T-helper 2 cell treated with Interferon-gamma antibody and Interleukin-4, amounts not matched to agents 5 μg/mL and 100 μg/mL, for 36 hours (primary cell): ENCODE measurements at regions not wholly inside any gene's neighbourhood (a gene's known extent, or its start where the extent isn't known, plus 50 kb on each side); places are given as distances from the start of the nearest gene placed in this dataset.

Source experiments
- DNase-seq: peaks from one replicate; pipeline ENCODE4 v3.0.0; 2021; ENCODE audit warnings: low spot score
- H3K27ac Mint-ChIP-seq: one replicate; pipeline ENCODE4 v1.8.0; 2021; ENCODE audit warnings: mild to moderate bottlenecking, mixed read lengths
- H3K27me3 Mint-ChIP-seq: one replicate; pipeline ENCODE4 v1.8.0; 2021; ENCODE audit warnings: low read depth, mixed read lengths
- H3K36me3 Mint-ChIP-seq: one replicate; pipeline ENCODE4 v1.8.0; 2021; ENCODE audit warnings: low read depth, mixed read lengths
- H3K4me1 Mint-ChIP-seq: one replicate; pipeline ENCODE4 v1.8.0; 2021; ENCODE audit warnings: low read depth, mixed read lengths
- H3K4me3 Mint-ChIP-seq: one replicate; pipeline ENCODE4 v1.8.0; 2022; ENCODE audit warnings: mild to moderate bottlenecking, moderate library complexity, mixed read lengths
- H3K9me3 Mint-ChIP-seq: one replicate; pipeline ENCODE4 v1.8.0; 2021; ENCODE audit warnings: mixed read lengths

DNA sequence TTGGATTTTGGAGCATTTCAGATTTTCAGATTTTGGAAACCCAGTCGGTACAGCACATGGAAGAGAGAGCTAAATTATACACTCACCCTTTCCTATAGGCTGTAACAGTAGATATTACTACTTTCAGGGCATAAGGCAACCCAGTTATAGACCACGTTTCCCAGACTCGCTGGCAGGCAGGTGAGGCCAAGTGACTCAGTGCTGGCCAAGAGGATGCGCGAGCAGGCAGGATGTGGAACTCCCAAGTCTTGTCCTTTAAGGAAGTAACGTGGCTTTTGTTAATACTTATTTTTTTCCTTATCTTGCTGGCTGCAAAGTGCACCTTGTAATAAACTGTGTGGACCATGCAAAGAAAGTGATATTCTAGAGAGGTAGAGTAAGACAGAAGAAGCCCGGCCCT lies 1160.1 kb downstream of the GATA3 start:
- Mint-ChIP-seq H3K27ac (no peak overlapping the region), H3K36me3 (no peaks in the 10 kb centered on the region), H3K4me1 (peaks cover 7% of the 10 kb centered on the region), H3K9me3 (no peaks in the 10 kb centered on the region), H3K4me3 (no peak overlapping the region), H3K27me3 (no peaks in the 10 kb centered on the region)
- no peak for DNase-seq

DNA sequence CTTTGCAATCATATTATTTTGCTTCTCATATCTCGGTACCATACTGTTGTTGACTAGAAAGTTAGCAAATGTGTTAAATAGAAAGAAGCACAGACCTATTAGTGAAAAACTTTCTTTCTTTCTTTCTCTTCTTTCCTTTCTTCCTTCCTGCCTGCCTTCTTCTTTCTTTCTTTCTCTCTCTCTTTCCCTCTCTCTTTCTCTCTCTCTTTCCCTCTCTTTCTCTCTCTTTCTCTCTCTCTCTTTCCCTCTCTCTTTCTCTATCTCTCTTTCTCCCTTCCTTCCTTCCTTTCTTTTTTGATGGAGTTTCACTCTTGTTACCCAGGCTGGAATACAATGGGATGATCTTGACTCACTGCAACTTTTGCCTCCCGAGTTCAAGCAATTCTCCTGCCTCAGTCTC lies 1160.6 kb downstream of the GATA3 start:
- H3K4me3 Mint-ChIP-seq = no peak overlapping the region
- peaks cover 7% of the 10 kb centered on the region for H3K4me1 Mint-ChIP-seq
- H3K27me3 Mint-ChIP-seq = no peaks in the 10 kb centered on the region
- no peak for DNase-seq
- H3K27ac Mint-ChIP-seq = no peak overlapping the region
- H3K36me3 Mint-ChIP-seq = no peaks in the 10 kb centered on the region
- no peaks in the 10 kb centered on the region for H3K9me3 Mint-ChIP-seq

DNA sequence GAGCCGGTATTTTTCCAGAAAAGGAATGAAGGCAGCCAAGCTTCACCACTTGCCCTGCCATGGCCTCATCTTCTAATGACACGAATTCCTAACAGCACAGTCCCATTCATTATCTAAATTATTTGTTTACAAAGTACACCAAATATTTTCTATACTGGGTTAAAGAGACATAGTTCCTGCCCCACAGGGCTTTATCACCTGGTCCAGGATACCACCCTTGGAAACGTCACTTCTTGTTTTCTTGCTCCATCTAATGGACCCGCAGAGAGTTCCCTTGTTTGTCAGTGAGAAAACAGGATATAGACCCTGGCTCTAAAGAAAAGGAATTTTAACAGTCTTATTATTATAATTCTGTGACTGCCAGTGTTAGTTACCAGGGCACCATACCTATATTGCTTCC lies 1165.4 kb downstream of the GATA3 start:
- Mint-ChIP-seq H3K27me3 (peaks cover 1% of the 10 kb centered on the region), H3K27ac (no peak overlapping the region), H3K4me3 (no peak overlapping the region), H3K4me1 (peaks cover 5% of the 10 kb centered on the region), H3K36me3 (no peaks in the 10 kb centered on the region), H3K9me3 (no peaks in the 10 kb centered on the region)
- no peak for DNase-seq

DNA sequence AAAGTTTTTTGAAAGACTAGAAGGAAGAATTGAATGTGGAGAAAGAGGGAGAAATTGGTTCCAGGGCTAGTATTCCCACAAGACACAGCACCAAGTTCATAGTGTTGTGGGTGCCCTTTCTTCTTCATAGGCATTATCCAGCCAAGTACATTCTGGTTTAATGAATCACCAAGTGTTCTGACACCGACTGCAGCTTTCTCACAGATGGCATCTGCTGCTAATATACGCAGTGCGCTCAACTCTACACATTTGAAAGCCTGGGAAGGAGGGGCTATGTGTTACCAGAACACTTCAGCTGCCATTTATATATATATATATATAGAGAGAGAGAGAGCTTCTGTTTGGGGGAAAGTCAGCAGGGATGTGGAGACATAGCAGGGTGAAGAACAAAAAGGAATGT lies 1168.4 kb downstream of the GATA3 start:
- DNase-seq = no peak
- H3K27me3 Mint-ChIP-seq = peaks cover 1% of the 10 kb centered on the region
- H3K36me3 Mint-ChIP-seq = no peaks in the 10 kb centered on the region
- no peaks in the 10 kb centered on the region for H3K9me3 Mint-ChIP-seq
- peaks cover 5% of the 10 kb centered on the region for H3K4me1 Mint-ChIP-seq
- no peak overlapping the region for H3K27ac Mint-ChIP-seq
- no peak overlapping the region for H3K4me3 Mint-ChIP-seq

DNA sequence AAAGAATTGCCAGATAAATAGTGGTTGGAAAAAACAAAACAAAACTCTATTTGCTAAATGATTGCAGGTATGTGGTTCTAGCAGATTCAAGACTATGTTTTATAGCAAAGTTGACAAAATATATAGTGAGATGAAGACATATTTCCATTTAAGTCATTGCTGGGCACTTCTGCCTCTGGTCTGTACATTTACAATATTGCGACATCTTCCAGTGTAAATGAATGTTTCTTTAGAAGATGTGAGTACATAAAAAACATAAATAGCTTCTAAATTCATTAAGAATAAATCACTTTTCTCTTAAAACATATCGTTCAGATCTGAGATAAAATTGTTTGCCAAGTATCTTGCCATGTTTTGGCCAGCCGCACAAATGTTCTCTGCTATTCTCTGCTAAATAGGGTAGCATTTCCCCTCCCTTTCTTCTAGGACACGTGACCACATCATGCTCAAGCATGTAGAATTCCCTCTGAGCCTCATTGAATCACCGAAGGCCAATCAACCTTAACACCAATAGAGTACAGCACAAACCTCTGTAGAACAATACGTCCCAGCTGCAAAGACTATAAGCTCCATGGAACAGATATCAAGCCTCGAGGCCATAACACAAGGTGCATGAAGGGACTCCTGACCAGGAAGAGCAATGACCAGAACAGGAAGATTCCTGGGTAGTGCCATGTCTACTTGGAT lies 1173.3 kb downstream of the GATA3 start:
- Mint-ChIP-seq H3K9me3 (no peaks in the 10 kb centered on the region), H3K36me3 (no peaks in the 10 kb centered on the region), H3K27ac (no peak overlapping the region), H3K27me3 (peaks cover 3% of the 10 kb centered on the region), H3K4me1 (peaks cover 19% of the 10 kb centered on the region), H3K4me3 (no peak overlapping the region)
- DNase-seq = no peak

DNA sequence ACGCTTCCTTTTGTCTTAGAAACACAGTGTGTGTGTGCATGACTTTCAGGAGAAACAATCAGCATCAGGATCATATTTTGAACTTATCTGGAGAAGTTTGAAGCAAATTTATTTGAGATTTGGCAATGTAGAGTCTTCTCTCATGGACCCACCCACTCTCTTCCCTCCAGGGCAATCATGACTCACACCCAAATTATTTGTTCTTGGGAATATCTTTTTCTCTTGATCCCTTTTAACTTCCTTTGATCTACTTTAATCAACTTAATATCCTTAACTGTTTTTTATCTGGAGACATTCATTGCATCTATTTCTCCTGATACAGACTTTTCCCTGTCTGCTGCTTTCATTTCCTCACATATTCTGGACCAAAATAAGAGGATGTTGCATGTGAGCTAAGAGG lies 1174.3 kb downstream of the GATA3 start:
- Mint-ChIP-seq H3K4me3 (no peak overlapping the region), H3K27ac (no peak overlapping the region), H3K27me3 (peaks cover 3% of the 10 kb centered on the region), H3K9me3 (no peaks in the 10 kb centered on the region), H3K4me1 (peaks cover 19% of the 10 kb centered on the region), H3K36me3 (no peaks in the 10 kb centered on the region)
- DNase-seq = no peak

DNA sequence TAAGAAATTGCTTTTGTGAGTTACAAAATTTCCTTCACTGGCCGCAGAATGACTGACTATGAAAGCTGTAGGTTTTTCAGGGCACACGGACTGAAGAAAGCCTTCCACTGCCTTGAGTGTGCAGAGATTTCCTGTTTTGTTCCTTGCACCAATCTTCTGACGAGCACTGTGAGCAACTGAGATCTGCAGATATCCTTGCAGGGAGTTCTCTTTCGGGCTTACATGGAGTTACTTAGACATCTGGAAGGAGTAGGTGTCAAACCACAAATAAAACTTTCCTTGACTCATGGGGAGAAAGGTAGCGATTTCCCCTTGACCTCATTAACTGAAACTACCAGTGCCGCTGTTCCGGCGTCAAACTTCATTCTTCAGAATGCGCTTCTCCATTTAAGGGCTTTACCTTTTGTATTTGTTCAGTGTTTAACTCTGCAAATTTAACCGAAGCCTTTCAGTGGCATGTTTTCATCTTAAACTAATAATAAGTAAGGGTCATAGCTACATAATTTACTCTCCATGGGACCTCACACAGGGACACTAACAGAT lies 1175.3 kb downstream of the GATA3 start:
- Mint-ChIP-seq H3K36me3 (no peaks in the 10 kb centered on the region), H3K27ac (no peak overlapping the region), H3K9me3 (no peaks in the 10 kb centered on the region), H3K27me3 (peaks cover 5% of the 10 kb centered on the region), H3K4me3 (peak overlapping the region; percentile 61), H3K4me1 (peaks cover 19% of the 10 kb centered on the region)
- DNase-seq = peak; percentile 52

DNA sequence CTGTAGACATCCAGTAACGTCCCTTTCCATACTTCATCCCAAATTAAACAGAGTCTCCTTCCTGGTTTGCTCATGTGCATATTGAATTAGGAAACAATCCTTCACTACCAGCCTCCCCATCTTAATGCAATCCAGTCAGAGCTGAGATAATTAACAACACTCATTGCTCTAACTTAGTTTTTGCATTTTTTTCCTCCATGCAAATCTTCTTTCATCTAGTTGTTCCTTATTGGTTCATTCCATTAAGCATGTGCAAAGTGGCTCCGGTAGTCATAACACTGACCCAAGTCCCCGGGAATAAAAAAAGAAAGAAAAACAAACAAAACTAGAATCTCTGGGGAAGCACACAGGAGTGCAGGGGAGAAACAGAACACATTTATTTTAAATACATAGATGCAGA lies 1176.1 kb downstream of the GATA3 start:
- H3K36me3 Mint-ChIP-seq = no peaks in the 10 kb centered on the region
- peaks cover 19% of the 10 kb centered on the region for H3K4me1 Mint-ChIP-seq
- H3K27me3 Mint-ChIP-seq = peaks cover 9% of the 10 kb centered on the region
- no peaks in the 10 kb centered on the region for H3K9me3 Mint-ChIP-seq
- no peak overlapping the region for H3K4me3 Mint-ChIP-seq
- no peak overlapping the region for H3K27ac Mint-ChIP-seq
- DNase-seq = no peak

DNA sequence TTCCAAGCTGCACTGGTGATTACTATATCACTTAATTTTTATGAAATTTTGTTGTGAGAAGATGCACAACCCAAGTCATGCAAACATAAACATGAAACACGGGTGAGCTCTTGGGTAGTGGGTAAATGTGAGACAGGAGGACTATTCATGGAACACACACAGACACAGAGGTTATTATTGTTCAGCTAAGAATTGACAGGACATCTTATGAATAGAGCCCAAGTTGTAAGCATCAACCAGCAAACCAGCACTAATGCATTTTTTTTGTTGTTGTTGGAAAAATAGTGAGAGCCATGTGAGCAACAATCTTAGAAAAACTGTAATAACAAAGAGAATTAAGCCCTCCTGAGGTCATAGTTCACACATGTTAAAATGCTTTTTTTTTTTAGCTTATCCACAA lies 1179.7 kb downstream of the GATA3 start:
- no peaks in the 10 kb centered on the region for H3K9me3 Mint-ChIP-seq
- no peaks in the 10 kb centered on the region for H3K36me3 Mint-ChIP-seq
- peaks cover 14% of the 10 kb centered on the region for H3K27me3 Mint-ChIP-seq
- no peak for DNase-seq
- H3K4me3 Mint-ChIP-seq = no peak overlapping the region
- H3K4me1 Mint-ChIP-seq = peaks cover 17% of the 10 kb centered on the region
- no peak overlapping the region for H3K27ac Mint-ChIP-seq

DNA sequence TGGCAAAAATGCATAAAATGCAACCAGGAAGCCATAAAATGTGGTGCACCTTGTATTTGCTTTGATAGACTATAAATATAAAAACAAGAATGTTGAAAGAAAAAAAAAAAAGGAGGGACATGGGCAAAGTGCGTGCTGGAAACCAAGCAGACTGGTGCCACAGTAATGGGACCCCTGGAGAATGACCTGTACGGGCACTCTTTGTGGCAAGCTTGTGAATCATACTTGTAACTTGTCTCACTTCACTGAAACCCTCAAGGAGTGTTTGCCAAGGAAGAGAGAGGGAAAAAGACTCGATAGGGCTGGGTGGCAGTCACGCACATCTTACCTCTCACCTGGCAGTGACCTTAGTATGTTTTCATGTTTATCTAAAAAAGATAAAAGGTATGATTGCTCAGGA lies 1183.6 kb downstream of the GATA3 start:
- Mint-ChIP-seq H3K27me3 (peaks cover 12% of the 10 kb centered on the region), H3K9me3 (no peaks in the 10 kb centered on the region), H3K4me3 (no peak overlapping the region), H3K36me3 (no peaks in the 10 kb centered on the region), H3K4me1 (no peaks in the 10 kb centered on the region), H3K27ac (no peak overlapping the region)
- no peak for DNase-seq

DNA sequence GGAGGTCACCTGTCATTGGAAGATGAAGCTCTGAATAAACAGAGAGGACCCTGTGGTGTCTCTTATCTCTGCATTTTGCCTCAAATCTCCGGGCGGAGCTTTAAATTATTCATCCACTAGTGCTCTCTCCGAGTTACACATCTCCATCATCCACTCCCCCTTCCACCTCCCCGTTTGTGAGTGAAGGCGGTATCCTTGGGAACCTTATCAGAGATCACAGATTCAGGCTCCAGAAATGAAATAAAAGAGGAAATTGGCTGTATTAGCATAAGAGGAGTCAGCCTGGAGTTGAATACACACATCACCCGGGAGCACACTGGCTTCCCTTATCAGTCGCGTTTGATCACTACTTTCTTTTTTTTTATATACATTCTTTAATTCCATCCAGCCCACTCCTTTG lies 1184.8 kb downstream of the GATA3 start:
- no peak overlapping the region for H3K4me3 Mint-ChIP-seq
- no peak overlapping the region for H3K27ac Mint-ChIP-seq
- no peak for DNase-seq
- H3K27me3 Mint-ChIP-seq = peaks cover 9% of the 10 kb centered on the region
- H3K36me3 Mint-ChIP-seq = no peaks in the 10 kb centered on the region
- no peaks in the 10 kb centered on the region for H3K4me1 Mint-ChIP-seq
- H3K9me3 Mint-ChIP-seq = no peaks in the 10 kb centered on the region

DNA sequence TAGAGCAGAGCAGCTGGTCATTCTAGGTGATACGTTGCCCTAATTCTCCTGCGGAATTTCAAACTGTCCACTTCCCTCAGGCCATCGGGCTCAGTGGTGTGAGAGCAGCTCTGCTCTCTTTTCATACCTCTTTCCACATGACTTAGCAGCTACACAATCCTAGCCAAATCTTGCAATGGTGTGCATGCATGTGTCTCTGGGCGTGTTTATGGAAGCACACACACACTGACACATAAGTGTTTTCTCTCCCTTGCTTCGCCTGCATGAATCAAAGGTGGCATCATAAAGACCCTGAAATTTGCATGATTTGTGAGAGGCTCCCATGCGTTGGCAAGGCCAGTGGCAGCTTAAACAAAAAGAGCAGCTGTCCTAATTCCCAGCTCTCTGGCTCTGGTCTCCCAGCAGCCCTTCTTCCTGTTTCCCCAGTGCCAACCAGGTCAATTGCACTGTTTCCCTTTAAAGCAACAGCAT lies 1189.5 kb downstream of the GATA3 start:
- Mint-ChIP-seq H3K4me3 (no peak overlapping the region), H3K27me3 (peaks cover 22% of the 10 kb centered on the region), H3K27ac (no peak overlapping the region), H3K9me3 (no peaks in the 10 kb centered on the region), H3K4me1 (no peaks in the 10 kb centered on the region), H3K36me3 (no peaks in the 10 kb centered on the region)
- DNase-seq = no peak

DNA sequence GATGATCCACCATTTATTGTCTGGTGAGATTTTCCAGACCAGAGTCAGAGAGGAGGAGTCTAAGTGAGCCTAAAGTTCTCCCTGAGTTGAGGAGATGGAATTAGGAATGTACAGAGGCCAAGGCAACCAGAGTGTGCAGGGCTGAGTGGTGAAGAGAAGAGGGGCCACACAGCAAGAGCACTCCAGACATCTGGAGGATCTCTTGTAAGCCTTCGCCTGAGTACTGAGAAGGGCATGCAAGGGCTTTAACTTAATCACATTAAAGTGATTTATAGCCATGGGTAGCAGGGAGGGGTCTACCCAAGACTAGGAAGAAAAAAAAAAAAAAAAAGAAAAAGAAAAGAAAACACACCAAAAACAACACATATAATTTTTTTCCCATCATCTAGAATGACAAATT lies 1190.4 kb downstream of the GATA3 start:
- Mint-ChIP-seq H3K9me3 (no peaks in the 10 kb centered on the region), H3K36me3 (no peaks in the 10 kb centered on the region), H3K4me1 (no peaks in the 10 kb centered on the region), H3K27ac (no peak overlapping the region), H3K27me3 (peaks cover 29% of the 10 kb centered on the region), H3K4me3 (no peak overlapping the region)
- DNase-seq = no peak

DNA sequence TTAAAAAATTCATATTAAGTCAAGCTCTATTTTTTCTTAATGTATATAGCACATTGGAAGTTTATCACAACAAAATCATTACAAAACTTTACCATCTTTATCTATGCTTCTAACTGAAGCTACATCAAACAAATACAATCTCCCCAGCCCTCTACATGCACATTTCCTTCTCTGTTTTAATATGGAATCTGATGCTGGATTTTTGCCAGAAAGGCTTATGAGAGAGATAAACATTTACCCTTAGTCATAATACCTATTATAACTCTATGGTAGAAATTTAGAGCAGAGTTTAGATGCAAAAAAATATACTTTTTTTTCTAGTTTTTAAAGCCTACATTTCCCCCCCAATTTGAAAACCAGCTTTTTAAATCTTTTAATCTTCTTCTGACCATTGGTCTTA lies 1198.6 kb downstream of the GATA3 start:
- no peaks in the 10 kb centered on the region for H3K4me1 Mint-ChIP-seq
- DNase-seq = no peak
- no peak overlapping the region for H3K27ac Mint-ChIP-seq
- peaks cover 42% of the 10 kb centered on the region for H3K27me3 Mint-ChIP-seq
- H3K4me3 Mint-ChIP-seq = no peak overlapping the region
- no peaks in the 10 kb centered on the region for H3K9me3 Mint-ChIP-seq
- no peaks in the 10 kb centered on the region for H3K36me3 Mint-ChIP-seq

DNA sequence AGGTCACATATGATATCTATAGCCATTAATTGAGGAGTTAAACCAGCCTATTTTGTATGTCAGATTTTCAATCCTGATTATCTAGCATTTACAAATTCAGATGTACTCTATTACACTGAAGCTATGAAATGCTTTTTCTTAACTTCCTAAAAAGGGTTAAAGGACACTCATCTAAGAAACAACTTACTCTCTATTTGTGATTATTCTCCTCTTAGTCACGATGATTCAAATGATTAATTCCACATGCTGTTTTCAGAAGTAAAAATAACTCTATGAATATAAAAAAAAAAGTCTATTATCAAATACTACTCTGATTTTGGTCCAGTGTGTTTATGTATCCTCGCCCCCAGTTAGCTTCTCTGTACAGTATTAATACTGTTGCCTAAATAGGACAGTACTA lies 1199.9 kb downstream of the GATA3 start:
- Mint-ChIP-seq H3K27ac (no peak overlapping the region), H3K27me3 (peaks cover 39% of the 10 kb centered on the region), H3K4me3 (no peak overlapping the region), H3K36me3 (no peaks in the 10 kb centered on the region), H3K4me1 (no peaks in the 10 kb centered on the region), H3K9me3 (no peaks in the 10 kb centered on the region)
- no peak for DNase-seq
